Keratinocyte (primary cell): ENCODE measurements at regions not wholly inside any gene's neighbourhood (a gene's known extent, or its start where the extent isn't known, plus 50 kb on each side); places are given as distances from the start of the nearest gene placed in this dataset.

Experiments used
- EZH2 ChIP-seq: IDR thresholded peaks from one replicate; pipeline ENCODE4 v1.6.1; 2012; ENCODE audit warnings: inconsistent platforms, mild to moderate bottlenecking, low read length, moderate library complexity
- TF ChIP-seq, protein P1 (sequence below), 3 experiments: IDR thresholded peaks in 1 of 3; conservative IDR thresholded peaks in 1 of 3; optimal IDR thresholded peaks in 1 of 3; 2 replicates in 2 of 3; 3 replicates in 1 of 3; pipeline versions ENCODE3 to v1.5.1; 2011; ENCODE audit warnings: low read length in 3 of 3, mild to moderate bottlenecking in 3 of 3, moderate library complexity in 2 of 3, control low read depth in 1 of 3, inconsistent platforms in 1 of 3; ENCODE audit not compliant: insufficient read depth in 2 of 3; ENCODE audit errors: extremely low read depth in 1 of 3

DNA sequence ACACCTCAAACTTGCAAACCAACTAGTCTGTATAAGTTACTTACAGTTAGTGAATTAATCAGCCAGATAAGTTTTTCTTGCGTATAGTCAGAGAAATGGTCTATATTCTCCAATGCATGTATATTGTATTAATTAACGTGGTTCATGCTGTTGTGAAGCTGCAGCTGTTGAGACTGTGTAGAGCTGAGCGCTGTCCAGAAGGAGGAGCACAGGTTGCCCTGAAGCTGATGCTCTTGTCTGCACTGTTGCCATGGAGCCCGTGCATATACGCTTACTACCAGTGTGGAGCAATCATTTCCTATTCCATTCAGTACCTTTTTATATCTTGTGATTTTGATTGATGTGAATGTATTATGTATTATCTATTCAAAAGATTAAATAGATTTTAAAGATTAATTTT lies 74.3 kb upstream of the ARID2 start:
- TF ChIP-seq, protein P1, sequence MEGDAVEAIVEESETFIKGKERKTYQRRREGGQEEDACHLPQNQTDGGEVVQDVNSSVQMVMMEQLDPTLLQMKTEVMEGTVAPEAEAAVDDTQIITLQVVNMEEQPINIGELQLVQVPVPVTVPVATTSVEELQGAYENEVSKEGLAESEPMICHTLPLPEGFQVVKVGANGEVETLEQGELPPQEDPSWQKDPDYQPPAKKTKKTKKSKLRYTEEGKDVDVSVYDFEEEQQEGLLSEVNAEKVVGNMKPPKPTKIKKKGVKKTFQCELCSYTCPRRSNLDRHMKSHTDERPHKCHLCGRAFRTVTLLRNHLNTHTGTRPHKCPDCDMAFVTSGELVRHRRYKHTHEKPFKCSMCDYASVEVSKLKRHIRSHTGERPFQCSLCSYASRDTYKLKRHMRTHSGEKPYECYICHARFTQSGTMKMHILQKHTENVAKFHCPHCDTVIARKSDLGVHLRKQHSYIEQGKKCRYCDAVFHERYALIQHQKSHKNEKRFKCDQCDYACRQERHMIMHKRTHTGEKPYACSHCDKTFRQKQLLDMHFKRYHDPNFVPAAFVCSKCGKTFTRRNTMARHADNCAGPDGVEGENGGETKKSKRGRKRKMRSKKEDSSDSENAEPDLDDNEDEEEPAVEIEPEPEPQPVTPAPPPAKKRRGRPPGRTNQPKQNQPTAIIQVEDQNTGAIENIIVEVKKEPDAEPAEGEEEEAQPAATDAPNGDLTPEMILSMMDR (optimal IDR thresholded peaks at IDR 0.05 in 1 of 3, IDR thresholded peaks at IDR 0.05 in 1 of 3, conservative IDR thresholded peaks at IDR 0.05 in 1 of 3; ENCODE audit: extremely low read depth in 1 of 3, insufficient read depth in 2 of 3, low read length in 3 of 3) = peak; percentile 35 to 79 (median 43)
- TF ChIP-seq EZH2 = no peak
